Fibroblast of the aortic adventitia (primary cell): ENCODE measurements at regions not wholly inside any gene's neighbourhood (a gene's known extent, or its start where the extent isn't known, plus 50 kb on each side); places are given as distances from the start of the nearest gene placed in this dataset.

Source experiments
- DNase-seq: peaks from one replicate; pipeline ENCODE4 v3.0.0-alpha.2; 2010; ENCODE audit warnings: low read depth
- H3K4me3 ChIP-seq: 2 replicates; pipeline ENCODE4 v1.5.1; 2011; ENCODE audit warnings: low read depth, mild to moderate bottlenecking, control low read depth, low read length, moderate library complexity
- TF ChIP-seq, protein P1 (sequence below): IDR thresholded peaks from 2 replicates; pipeline ENCODE4 v1.5.1; 2011; ENCODE audit warnings: mild to moderate bottlenecking, low read length, control low read depth, inconsistent platforms; ENCODE audit not compliant: insufficient read depth

DNA sequence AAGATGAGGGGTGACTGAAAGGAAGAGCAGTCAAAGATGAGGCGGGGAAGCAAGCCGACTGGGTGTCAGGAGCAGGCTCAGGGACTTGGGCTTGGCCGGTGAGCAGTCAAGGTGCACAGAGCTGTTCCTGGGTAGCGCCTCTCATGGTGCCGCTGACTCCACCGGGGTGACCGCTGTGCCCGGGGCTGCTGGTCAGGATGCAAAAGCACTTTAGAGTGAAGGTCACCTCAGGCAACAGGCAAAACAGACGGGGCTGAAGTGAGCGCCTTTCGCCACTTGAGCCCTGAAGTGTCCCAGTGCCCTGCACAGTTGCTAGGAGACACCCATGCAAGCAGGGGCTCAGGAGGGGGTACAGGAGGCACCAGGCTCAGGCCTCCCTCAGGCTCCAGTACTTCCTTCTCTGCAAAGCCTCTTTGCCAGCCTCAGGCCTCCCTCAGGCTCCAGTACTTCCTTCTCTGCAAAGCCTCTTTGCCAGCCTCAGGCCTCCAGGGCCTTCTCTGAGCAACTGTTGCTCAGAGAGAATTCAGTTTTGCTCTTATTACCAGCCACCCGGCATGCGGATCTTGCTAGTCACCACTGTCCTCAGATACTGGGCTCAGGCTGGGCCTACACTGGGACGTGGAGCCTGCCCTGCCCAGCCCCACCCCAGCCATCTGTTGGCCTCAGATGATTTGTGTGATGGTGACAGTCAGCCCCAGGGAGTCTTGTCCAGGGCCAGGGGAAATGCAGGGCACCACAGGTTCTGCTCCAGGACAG is 99.7 kb upstream of the IRF2BP2 start:
- H3K4me3 ChIP-seq = no peak overlapping the region
- TF ChIP-seq, protein P1, sequence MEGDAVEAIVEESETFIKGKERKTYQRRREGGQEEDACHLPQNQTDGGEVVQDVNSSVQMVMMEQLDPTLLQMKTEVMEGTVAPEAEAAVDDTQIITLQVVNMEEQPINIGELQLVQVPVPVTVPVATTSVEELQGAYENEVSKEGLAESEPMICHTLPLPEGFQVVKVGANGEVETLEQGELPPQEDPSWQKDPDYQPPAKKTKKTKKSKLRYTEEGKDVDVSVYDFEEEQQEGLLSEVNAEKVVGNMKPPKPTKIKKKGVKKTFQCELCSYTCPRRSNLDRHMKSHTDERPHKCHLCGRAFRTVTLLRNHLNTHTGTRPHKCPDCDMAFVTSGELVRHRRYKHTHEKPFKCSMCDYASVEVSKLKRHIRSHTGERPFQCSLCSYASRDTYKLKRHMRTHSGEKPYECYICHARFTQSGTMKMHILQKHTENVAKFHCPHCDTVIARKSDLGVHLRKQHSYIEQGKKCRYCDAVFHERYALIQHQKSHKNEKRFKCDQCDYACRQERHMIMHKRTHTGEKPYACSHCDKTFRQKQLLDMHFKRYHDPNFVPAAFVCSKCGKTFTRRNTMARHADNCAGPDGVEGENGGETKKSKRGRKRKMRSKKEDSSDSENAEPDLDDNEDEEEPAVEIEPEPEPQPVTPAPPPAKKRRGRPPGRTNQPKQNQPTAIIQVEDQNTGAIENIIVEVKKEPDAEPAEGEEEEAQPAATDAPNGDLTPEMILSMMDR = no peak
- DNase-seq = no peak

GRCh38 chr1:234708700-234709395 is 98.9 kb upstream of the IRF2BP2 start:
- TF ChIP-seq, protein P1 = no peak
- no peak for DNase-seq
- no peak overlapping the region for H3K4me3 ChIP-seq

GRCh38 chr1:234707641-234708040 is 97.7 kb upstream of the IRF2BP2 start:
- DNase-seq = peak; percentile 66
- TF ChIP-seq, protein P1 = no peak

GRCh38 chr1:234706931-234707330 is 97.0 kb upstream of the IRF2BP2 start:
- TF ChIP-seq, protein P1 = no peak
- no peak overlapping the region for H3K4me3 ChIP-seq
- no peak for DNase-seq

More at GRCh38 chr1:234707641-234708040, 97.7 kb upstream of the IRF2BP2 start:
- H3K4me3 ChIP-seq = no peak overlapping the region

DNA sequence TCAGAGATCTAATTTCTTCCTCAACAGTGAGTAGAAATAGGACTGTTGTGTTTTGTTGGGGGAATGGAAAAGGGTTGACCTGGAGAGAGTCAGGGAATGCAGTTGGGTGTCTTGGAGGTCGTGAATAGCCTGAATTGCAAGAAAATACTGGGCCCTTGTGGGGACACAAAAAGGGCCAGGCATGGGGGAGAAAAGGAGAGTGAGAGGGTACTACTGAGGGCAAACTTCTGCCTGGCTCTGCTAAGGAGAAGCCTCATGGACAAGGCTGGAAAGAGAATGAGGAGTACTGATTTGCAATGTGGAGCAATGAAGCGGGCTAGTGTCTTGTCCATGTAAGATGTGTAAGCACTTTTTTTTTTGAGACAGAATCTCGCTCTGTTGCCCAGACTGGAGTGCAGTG is 96.2 kb upstream of the IRF2BP2 start:
- no peak for DNase-seq
- no peak overlapping the region for H3K4me3 ChIP-seq
- TF ChIP-seq, protein P1 = no peak

GRCh38 chr1:234705615-234706014 is 95.6 kb upstream of the IRF2BP2 start:
- H3K4me3 ChIP-seq = no peak overlapping the region
- TF ChIP-seq, protein P1 = no peak
- DNase-seq = no peak
